Posterior vena cava (tissue), 2 donors: ENCODE measurements at regions not wholly inside any gene's neighbourhood (a gene's known extent, or its start where the extent isn't known, plus 50 kb on each side); places are given as distances from the start of the nearest gene placed in this dataset.

ENCODE experiments used
- DNase-seq: peaks from one replicate; pipeline ENCODE4 v3.0.0-alpha.2; 2020; ENCODE audit warnings: low spot score
- intact Hi-C, 2 donors: fragments of 100-400 bp; cut with DNase I; formaldehyde crosslinking; loops; one replicate each; pipeline versions ENCODE4 v1.14.1 to v1.14.2; 2022 to 2023
- donor health status: DM: yes; HTN: yes; CAD: no.
- donor health status: DM: yes; HTN: yes; CAD: no.

GRCh38 chr4:83716874-83717273, 181.0 kb downstream of the GPAT3 start:
- no peak for DNase-seq
- intact Hi-C loops, result no loop called here

- intact Hi-C loops, result no loop called here
- DNase-seq, result no peak
These were observed 177.0 kb downstream of the GPAT3 start for GRCh38 chr4:83712890-83713289.

GRCh38 chr4:83709627-83710026, 173.7 kb downstream of the GPAT3 start:
- DNase-seq, result no peak
- intact Hi-C loops, result no loop called here

- intact Hi-C loops, result no loop called here
- DNase-seq, result no peak
These were observed 172.7 kb downstream of the GPAT3 start for GRCh38 chr4:83708500-83709175.

- no peak for DNase-seq
- intact Hi-C loops, result no loop called here
These were observed 168.9 kb downstream of the GPAT3 start for GRCh38 chr4:83704786-83705185.

GRCh38 chr4:83703752-83704151, 167.8 kb downstream of the GPAT3 start:
- intact Hi-C loops, result no loop called here
- DNase-seq, result no peak

GRCh38 chr4:83701041-83701440, 165.1 kb downstream of the GPAT3 start:
- DNase-seq, result no peak
- intact Hi-C loops, result no loop called here

GRCh38 chr4:83699358-83699757, 163.4 kb downstream of the GPAT3 start:
- intact Hi-C loops, result no loop called here
- DNase-seq, result no peak

GRCh38 chr4:83692028-83692427, 156.1 kb downstream of the GPAT3 start:
- intact Hi-C loops, result no loop called here
- DNase-seq, result no peak

- intact Hi-C loops, result no loop called here
- no peak for DNase-seq
These were observed 150.3 kb downstream of the GPAT3 start for GRCh38 chr4:83686166-83686565.

- no peak for DNase-seq
These were observed 143.8 kb downstream of the GPAT3 start for GRCh38 chr4:83679692-83680091.

GRCh38 chr4:83679254-83679653, 143.3 kb downstream of the GPAT3 start:
- intact Hi-C loops, result no loop called here
- DNase-seq, result no peak

More at GRCh38 chr4:83679692-83680091, 143.8 kb downstream of the GPAT3 start:
- intact Hi-C loops, result no loop called here

- intact Hi-C loops, result no loop called here
- no peak for DNase-seq
These were observed 141.7 kb downstream of the GPAT3 start for GRCh38 chr4:83677656-83678055.

- DNase-seq, result no peak
- intact Hi-C loops, result no loop called here
These were observed 128.8 kb downstream of the GPAT3 start for GRCh38 chr4:83664741-83665140.

- no peak for DNase-seq
- intact Hi-C loops, result no loop called here
These were observed 128.2 kb downstream of the GPAT3 start for GRCh38 chr4:83664071-83664470.

- intact Hi-C loops, result no loop called here
- DNase-seq, result no peak
These were observed 126.3 kb downstream of the GPAT3 start for GRCh38 chr4:83662204-83662603.

GRCh38 chr4:83661359-83661758, 125.5 kb downstream of the GPAT3 start:
- no peak for DNase-seq

GRCh38 chr4:83660578-83660977, 124.7 kb downstream of the GPAT3 start:
- intact Hi-C loops, result no loop called here
- no peak for DNase-seq

More at GRCh38 chr4:83661359-83661758, 125.5 kb downstream of the GPAT3 start:
- intact Hi-C loops, result no loop called here

- no peak for DNase-seq
- intact Hi-C loops, result no loop called here
These were observed 122.9 kb downstream of the GPAT3 start for GRCh38 chr4:83658806-83659205.

- intact Hi-C loops, result no loop called here
- DNase-seq, result no peak
These were observed 121.4 kb downstream of the GPAT3 start for GRCh38 chr4:83657336-83657735.
